ENCODE measurements at regions not wholly inside any gene's neighbourhood (a gene's known extent, or its start where the extent isn't known, plus 50 kb on each side); places are given as distances from the start of the nearest gene placed in this dataset.

DNA sequence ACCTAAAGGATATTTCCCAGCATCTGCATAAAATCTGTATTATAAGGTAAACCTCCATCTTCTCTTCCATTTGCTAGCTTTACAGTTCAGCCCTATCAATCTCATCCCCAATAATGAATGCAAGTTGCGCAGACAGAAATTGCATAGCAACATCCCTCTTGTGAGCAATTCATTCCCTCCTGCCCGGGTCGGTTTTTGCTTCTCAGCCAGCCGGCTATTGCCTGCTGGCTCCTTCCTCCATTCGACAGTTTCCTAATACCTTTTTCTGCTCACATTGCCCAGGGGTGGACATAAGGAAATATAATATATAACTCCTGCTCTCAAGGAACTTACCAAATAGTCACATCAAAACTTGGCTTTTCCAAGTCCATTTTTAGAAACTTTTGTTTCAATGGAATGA, 125.2 kb downstream of the FGF9 start:
- ChIA-PET CTCF (no interaction called here), POLR2A (no interaction called here)
- Histone ChIP-seq H3K27me3 (ENCODE audit: insufficient read depth) (no peaks in the 10 kb centered on the region; the same call in 1 of the 2 replicates), H3K4me1 (ENCODE audit: control insufficient read depth in 1 of 2, insufficient read depth in 2 of 2, low read depth in 1 of 2, low read length in 1 of 2) (no peaks in the 10 kb centered on the region), H3K4me3 (ENCODE audit: low read depth in 2 of 2, low read length in 1 of 2) (no peak overlapping the region), H3K9me3 (no peaks in the 10 kb centered on the region), H3K9me2 (no peaks in the 10 kb centered on the region), H3K36me3 (replicated peaks in 1 of 2; ENCODE audit: control insufficient read depth in 1 of 2, insufficient read depth in 2 of 2, low read length in 1 of 2) (no peaks in the 10 kb centered on the region), H3K9ac (no peak overlapping the region), H3K4me2 (no peak overlapping the region), H4K20me1 (ENCODE audit: insufficient read depth) (no peaks in the 10 kb centered on the region), H3F3A (replicated peaks; ENCODE audit: insufficient read depth) (no peaks in the 10 kb centered on the region), H3K27ac (ENCODE audit: low read depth in 2 of 2, low read length in 1 of 2) (no peak overlapping the region), H3K79me2 (ENCODE audit: insufficient read depth) (no peaks in the 10 kb centered on the region), H2AFZ (ENCODE audit: low read depth) (no peak overlapping the region)
- WGBS (ENCODE audit: low lambda C conversion rate): 6% methylated on average over 5 of the region's 5 CpGs
- no peak for DNase-seq
- TF ChIP-seq NFIC (IDR thresholded peaks at IDR 0.05; ENCODE audit: borderline replicate concordance): no peak
- TF ChIP-seq FOXM1 (IDR thresholded peaks at IDR 0.05; ENCODE audit: low read depth): no peak
- TF ChIP-seq, protein P1, sequence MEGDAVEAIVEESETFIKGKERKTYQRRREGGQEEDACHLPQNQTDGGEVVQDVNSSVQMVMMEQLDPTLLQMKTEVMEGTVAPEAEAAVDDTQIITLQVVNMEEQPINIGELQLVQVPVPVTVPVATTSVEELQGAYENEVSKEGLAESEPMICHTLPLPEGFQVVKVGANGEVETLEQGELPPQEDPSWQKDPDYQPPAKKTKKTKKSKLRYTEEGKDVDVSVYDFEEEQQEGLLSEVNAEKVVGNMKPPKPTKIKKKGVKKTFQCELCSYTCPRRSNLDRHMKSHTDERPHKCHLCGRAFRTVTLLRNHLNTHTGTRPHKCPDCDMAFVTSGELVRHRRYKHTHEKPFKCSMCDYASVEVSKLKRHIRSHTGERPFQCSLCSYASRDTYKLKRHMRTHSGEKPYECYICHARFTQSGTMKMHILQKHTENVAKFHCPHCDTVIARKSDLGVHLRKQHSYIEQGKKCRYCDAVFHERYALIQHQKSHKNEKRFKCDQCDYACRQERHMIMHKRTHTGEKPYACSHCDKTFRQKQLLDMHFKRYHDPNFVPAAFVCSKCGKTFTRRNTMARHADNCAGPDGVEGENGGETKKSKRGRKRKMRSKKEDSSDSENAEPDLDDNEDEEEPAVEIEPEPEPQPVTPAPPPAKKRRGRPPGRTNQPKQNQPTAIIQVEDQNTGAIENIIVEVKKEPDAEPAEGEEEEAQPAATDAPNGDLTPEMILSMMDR (IDR thresholded peaks at IDR 0.05): no peak
- TF ChIP-seq FOSL2 (IDR thresholded peaks at IDR 0.05; ENCODE audit: borderline replicate concordance, low read depth): no peak
- no peak for TF ChIP-seq USF1 (IDR thresholded peaks at IDR 0.05; ENCODE audit: borderline replicate concordance, low read depth)
- TF ChIP-seq TEAD4 (IDR thresholded peaks at IDR 0.05; ENCODE audit: borderline replicate concordance, insufficient read depth): no peak
- no peak for TF ChIP-seq MXI1 (IDR thresholded peaks at IDR 0.05; ENCODE audit: low read depth, low read length)
- no peak for TF ChIP-seq RXRA (IDR thresholded peaks at IDR 0.05; ENCODE audit: borderline replicate concordance, low read depth)
- TF ChIP-seq RFX5 (IDR thresholded peaks at IDR 0.05; ENCODE audit: low read length): no peak

DNA sequence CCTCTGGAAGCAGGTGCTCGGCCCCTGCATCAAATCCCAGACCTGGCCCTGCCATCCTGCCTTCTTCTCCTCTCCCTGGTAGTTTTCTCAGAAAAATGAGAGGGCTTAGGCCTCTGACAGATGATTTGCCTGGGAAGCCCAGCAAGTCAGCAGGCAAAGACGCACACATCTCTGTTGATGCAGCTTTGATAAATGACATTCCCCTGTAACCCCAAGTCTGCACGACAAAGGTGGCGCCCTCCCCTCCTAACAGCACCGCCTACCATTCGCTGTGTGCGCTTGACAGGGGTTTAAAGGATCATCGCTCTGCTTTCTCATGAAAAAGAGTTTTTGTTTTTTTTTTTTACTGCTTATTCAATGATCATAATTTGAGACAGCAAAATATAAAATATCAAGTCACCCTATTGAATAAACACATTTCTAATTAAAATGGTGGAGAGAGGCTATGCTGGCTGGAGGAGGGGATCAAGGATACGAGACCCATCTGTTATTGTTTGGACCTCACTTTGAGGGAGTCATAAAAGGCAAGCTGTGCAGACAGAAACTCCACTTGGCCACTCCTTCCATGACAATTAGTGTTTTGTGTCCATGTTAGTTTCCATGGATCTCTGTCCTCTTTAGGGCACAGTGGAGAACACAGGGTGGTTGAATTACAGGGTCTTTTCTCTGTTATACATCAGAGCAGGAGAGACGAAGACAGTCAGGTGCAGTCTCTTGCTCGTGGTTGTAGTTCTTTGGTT, 126.1 kb downstream of the FGF9 start:
- no peak for DNase-seq
- WGBS (ENCODE audit: low lambda C conversion rate): 4% methylated on average over 11 of the region's 11 CpGs

More for the DNA sequence above, 126.1 kb downstream of the FGF9 start:
- Histone ChIP-seq H3K9me3 (no peaks in the 10 kb centered on the region), H3K27me3 (ENCODE audit: insufficient read depth) (no peaks in the 10 kb centered on the region; the same call in 1 of the 2 replicates), H3K9ac (no peak overlapping the region), H3K4me1 (ENCODE audit: control insufficient read depth in 1 of 2, insufficient read depth in 2 of 2, low read depth in 1 of 2, low read length in 1 of 2) (no peaks in the 10 kb centered on the region), H3K27ac (ENCODE audit: low read depth in 2 of 2, low read length in 1 of 2) (no peak overlapping the region), H2AFZ (ENCODE audit: low read depth) (no peak overlapping the region), H3K4me3 (ENCODE audit: low read depth in 2 of 2, low read length in 1 of 2) (no peak overlapping the region), H3K79me2 (ENCODE audit: insufficient read depth) (no peaks in the 10 kb centered on the region), H3F3A (replicated peaks; ENCODE audit: insufficient read depth) (no peaks in the 10 kb centered on the region), H4K20me1 (ENCODE audit: insufficient read depth) (no peaks in the 10 kb centered on the region), H3K4me2 (no peak overlapping the region), H3K36me3 (replicated peaks in 1 of 2; ENCODE audit: control insufficient read depth in 1 of 2, insufficient read depth in 2 of 2, low read length in 1 of 2) (no peaks in the 10 kb centered on the region), H3K9me2 (no peaks in the 10 kb centered on the region)
- ChIA-PET CTCF (no interaction called here), POLR2A (no interaction called here)
- TF ChIP-seq EP300 (IDR thresholded peaks at IDR 0.05; ENCODE audit: borderline replicate concordance in 1 of 2, low read depth in 1 of 2, low read length in 1 of 2) (no peak), POLR2AphosphoS5 (IDR thresholded peaks at IDR 0.05; ENCODE audit: low read depth, low read length) (no peak), SMC3 (IDR thresholded peaks at IDR 0.05; ENCODE audit: low read depth, low read length) (no peak), NFIC (IDR thresholded peaks at IDR 0.05; ENCODE audit: borderline replicate concordance) (no peak), FOXJ3 (CRISPR knock-in tag; IDR thresholded peaks at IDR 0.05) (no peak), YY1 (IDR thresholded peaks at IDR 0.05; ENCODE audit: low read depth) (no peak), GATA2 (CRISPR knock-in tag; IDR thresholded peaks at IDR 0.05) (no peak)
- TF ChIP-seq, protein P1 (IDR thresholded peaks at IDR 0.05): no peak
- TF ChIP-seq, protein P2, sequence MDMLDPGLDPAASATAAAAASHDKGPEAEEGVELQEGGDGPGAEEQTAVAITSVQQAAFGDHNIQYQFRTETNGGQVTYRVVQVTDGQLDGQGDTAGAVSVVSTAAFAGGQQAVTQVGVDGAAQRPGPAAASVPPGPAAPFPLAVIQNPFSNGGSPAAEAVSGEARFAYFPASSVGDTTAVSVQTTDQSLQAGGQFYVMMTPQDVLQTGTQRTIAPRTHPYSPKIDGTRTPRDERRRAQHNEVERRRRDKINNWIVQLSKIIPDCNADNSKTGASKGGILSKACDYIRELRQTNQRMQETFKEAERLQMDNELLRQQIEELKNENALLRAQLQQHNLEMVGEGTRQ (IDR thresholded peaks at IDR 0.05; ENCODE audit: borderline replicate concordance, low read depth, low read length): no peak
- TF ChIP-seq, protein P3, sequence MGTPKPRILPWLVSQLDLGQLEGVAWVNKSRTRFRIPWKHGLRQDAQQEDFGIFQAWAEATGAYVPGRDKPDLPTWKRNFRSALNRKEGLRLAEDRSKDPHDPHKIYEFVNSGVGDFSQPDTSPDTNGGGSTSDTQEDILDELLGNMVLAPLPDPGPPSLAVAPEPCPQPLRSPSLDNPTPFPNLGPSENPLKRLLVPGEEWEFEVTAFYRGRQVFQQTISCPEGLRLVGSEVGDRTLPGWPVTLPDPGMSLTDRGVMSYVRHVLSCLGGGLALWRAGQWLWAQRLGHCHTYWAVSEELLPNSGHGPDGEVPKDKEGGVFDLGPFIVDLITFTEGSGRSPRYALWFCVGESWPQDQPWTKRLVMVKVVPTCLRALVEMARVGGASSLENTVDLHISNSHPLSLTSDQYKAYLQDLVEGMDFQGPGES (IDR thresholded peaks at IDR 0.05; ENCODE audit: low read depth, low read length): no peak

All from SK-N-SH (cell line).